GM18858 (cell line): ENCODE measurements at regions not wholly inside any gene's neighbourhood (a gene's known extent, or its start where the extent isn't known, plus 50 kb on each side); places are given as distances from the start of the nearest gene placed in this dataset.
"Not testable (repeated sequence)": the region's sequence is repeated elsewhere in the genome, so short reads cannot be mapped to it uniquely, and the experiment has no call there.

Source experiments
- ATAC-seq: cut with Tn5 transposase; IDR thresholded peaks from one replicate; pipeline ENCODE4 v1.9.1; 2021; ENCODE audit not compliant: unreplicated experiment

GRCh38 chr7:25436413-25436812 lies 208.1 kb upstream of the NPVF start:
- ATAC-seq: no peak

DNA sequence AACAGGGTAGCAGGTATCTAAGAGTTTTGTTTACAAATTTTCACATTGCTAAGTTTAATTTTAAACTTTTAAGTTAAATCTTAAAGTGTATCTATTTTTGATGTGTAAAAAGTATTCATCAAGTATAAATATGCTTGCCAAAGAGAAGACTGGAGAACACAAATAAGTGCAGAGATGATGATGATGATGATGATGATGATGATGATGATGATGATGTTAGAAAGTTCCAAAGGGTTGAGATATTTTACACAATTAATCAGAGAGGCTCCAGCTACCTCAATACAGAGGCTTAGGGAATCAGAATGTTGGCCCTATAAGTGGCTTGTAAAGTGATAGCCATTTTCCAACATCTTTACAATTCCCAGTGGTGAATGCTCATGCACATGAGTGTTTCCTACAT lies 209.0 kb upstream of the NPVF start:
- ATAC-seq: no peak

GRCh38 chr7:25444991-25445390 lies 216.7 kb upstream of the NPVF start:
- ATAC-seq: no peak

- no peak for ATAC-seq
These were observed 220.0 kb upstream of the NPVF start for GRCh38 chr7:25448301-25448700.

DNA sequence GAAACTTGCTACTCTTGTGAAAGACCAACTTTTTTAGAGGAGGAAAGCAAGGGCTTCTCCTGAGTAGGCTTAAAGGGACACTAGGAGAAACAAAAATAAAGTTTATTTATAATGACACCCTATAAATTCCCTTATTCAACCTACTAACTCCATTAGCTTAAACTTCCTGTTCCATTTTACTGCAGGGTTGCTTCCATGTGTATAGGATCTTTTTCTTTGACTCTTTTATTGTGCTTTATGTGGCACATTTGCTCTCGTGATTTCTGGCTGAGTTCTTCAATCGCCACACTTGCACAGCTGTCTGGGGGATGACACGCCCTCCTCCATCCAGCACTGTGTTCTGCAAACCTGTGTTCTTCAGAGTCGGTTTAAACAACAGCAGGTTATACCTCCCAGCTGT lies 225.7 kb upstream of the NPVF start:
- no peak for ATAC-seq

- no peak for ATAC-seq
These were observed 226.3 kb upstream of the NPVF start for GRCh38 chr7:25454562-25455041.

DNA sequence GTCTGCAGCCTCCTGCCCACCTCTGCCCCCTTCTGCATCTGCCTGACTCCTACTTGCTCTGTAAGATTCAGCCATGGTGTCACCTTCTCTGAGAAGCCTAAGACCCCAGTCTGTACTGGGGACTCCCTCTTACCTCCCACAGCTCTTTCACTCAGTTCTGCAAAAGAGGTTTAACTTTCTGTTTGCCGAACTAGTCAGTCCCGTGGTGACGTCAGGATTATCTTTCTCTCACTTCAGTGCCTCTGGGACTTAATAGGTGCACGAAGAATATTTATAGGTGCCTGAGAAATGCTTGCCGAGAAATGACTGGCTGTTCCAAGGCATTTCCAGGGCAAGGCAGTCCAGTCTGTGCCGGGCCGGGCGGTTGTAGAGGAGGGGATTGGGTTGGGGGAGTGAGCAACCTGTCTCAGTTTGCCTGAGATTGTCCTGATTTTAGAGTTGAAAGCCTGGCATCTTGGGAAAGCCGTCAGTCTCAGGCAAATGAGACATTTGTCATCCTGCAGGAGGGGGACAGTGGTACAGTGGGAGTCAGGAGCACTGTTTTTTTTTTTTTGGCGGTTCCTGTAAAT lies 227.5 kb upstream of the NPVF start:
- no peak for ATAC-seq

GRCh38 chr7:25456467-25457171 lies 228.3 kb upstream of the NPVF start:
- ATAC-seq: no peak

- no peak for ATAC-seq
These were observed 230.8 kb upstream of the NPVF start for GRCh38 chr7:25459057-25459456.

- ATAC-seq: no peak
These were observed 232.1 kb upstream of the NPVF start for GRCh38 chr7:25460433-25460832.

GRCh38 chr7:25469669-25470068 lies 241.4 kb upstream of the NPVF start:
- no peak for ATAC-seq

- no peak for ATAC-seq
These were observed 248.7 kb upstream of the NPVF start for GRCh38 chr7:25476863-25477499.

DNA sequence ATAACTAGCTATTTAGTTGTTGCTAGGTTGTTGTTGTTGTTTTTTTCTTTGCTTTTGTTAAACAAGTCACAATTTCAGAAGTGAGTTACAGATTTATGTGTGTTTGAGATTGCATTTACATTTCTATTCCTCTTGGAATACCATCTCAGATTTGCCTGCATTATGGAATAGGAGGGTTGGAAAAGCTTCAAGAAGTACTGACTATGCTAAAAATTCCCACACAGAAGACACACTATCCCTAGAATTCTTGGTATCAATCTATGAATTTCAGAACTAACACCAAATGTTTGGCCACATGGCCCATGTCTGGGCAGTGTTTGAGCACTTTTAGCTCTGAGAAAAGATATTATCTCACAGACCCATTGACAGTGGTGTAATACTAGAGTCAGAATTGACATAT lies 249.9 kb upstream of the NPVF start:
- ATAC-seq: not testable (repeated sequence)

GRCh38 chr7:25478925-25479324 lies 250.6 kb upstream of the NPVF start:
- ATAC-seq: no peak

DNA sequence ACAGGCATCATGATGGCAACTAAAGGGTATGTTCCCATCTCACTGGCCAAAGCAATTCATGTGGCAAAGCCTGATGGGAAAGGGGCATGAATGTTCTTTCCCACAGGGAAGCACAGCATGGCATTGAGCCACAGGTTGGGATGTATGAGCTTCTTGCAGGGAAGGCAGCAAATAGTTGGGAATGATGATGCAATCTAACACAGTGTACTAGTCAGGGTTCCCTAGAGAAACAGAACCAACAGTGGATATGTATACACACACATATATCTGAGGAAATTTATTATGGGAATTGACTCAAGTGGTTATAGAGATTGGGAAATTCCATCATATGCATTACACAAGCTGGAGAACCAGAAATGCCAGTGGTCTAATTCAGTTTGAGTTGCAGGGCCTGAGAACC lies 253.6 kb upstream of the NPVF start:
- no peak for ATAC-seq

DNA sequence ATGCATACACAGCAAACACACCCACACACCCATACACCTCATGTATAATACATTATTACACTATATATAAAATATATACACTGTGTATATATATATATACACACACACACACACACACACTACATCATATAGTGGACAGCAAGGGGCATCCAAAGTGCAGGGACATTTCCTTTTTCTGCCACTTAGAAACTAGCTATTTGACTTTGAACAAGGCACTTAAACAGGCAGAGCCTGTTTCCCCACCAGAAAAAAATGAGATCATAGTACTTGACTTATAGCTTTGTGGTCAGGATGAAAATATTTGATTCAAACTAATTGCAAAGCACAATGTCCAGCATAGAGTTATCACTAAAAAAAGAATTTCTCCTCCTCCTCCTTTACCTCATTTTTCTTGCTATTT lies 254.3 kb upstream of the NPVF start:
- no peak for ATAC-seq

GRCh38 chr7:25485026-25485425 lies 256.7 kb upstream of the NPVF start:
- no peak for ATAC-seq

DNA sequence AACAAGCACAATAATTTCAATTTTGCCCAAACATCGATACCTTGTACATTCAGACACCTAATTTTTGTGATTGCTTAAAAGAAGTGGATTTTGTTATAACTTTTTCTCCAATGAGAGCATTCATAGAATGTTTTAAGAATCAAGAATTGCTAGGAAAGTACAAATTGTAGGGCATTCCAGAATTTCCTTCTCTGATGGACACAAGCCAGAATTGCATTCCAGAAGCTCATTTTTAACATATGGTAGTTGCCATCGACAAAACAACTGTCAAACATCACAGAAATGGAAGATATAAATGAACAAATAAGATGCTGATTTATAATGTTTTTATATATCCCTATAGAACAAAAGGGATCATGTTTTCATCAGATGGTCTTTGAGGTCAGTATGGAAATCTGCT lies 258.4 kb upstream of the NPVF start:
- ATAC-seq: no peak

GRCh38 chr7:25493805-25494366 lies 265.6 kb upstream of the NPVF start:
- no peak for ATAC-seq

GRCh38 chr7:25494896-25495295 lies 266.6 kb upstream of the NPVF start:
- ATAC-seq: no peak

DNA sequence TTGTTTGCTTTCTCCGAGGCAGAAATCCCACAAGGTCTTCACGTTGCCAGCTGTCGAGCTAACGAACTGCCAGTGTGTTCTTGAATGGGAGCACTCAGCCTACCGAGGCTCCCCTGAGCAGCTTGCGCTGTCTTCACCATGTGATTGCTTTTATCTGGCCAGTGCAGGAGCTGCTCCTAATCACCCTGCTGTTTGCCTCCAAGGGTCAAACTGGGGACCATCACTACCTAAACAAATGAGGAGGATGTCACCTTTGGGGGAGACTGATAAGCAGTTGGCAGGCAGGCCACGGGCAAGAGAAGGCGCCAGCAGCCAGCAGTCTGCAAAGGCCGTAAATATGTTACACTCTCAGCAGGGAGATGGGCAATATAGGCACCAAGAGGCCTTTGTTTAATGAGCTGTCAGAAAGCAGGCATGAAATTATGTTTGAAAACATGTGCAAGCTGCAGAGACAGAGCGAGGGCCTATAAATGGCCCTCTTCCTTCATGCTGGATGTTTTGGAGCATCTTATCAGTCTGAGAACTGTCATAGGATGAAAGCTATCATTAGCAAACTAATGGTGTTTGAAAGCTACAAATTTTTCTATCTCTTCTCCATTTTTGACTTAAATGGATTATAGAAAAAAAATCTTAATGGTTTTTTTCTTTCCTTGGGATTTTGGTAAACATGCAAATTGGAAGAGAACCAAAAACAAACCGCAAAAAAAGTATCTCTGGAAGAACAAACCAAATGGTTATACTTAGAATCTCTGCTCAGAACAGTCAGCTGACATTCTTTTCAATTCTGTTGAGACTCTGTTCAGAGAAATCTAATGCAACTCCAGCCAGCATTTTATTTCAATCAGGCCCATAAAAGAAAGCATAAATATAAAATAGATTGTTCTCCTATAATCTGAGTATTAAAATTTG lies 267.3 kb upstream of the NPVF start:
- ATAC-seq: no peak
